M059J (cell line): ENCODE measurements at regions not wholly inside any gene's neighbourhood (a gene's known extent, or its start where the extent isn't known, plus 50 kb on each side); places are given as distances from the start of the nearest gene placed in this dataset.

Experiments
- DNase-seq: peaks from one replicate; pipeline ENCODE4 v3.0.0-alpha.2; 2012; ENCODE audit warnings: low read depth

- DNase-seq, result no peak
Observed at GRCh38 chr15:35596285-35596684, 50.3 kb upstream of the DPH6 start.

GRCh38 chr15:35602836-35603235 is 56.9 kb upstream of the DPH6 start:
- no peak for DNase-seq

GRCh38 chr15:35603301-35603700 is 57.3 kb upstream of the DPH6 start:
- DNase-seq, result peak; percentile 73

GRCh38 chr15:35603856-35604255 is 57.9 kb upstream of the DPH6 start:
- DNase-seq, result no peak

GRCh38 chr15:35605764-35606449 is 59.9 kb upstream of the DPH6 start:
- DNase-seq, result no peak

- no peak for DNase-seq
Observed at GRCh38 chr15:35606450-35606779, 60.5 kb upstream of the DPH6 start.

GRCh38 chr15:35616498-35617271 is 70.7 kb upstream of the DPH6 start:
- DNase-seq, result no peak

- DNase-seq, result peak; percentile 16
Observed at GRCh38 chr15:35618260-35619188, 72.6 kb upstream of the DPH6 start.

- no peak for DNase-seq
Observed at GRCh38 chr15:35622641-35623340, 76.8 kb upstream of the DPH6 start.

- DNase-seq, result peak; percentile 57
Observed at GRCh38 chr15:35624881-35625280, 78.9 kb upstream of the DPH6 start.

GRCh38 chr15:35626571-35627318 is 80.8 kb upstream of the DPH6 start:
- DNase-seq, result no peak

- DNase-seq, result no peak
Observed at GRCh38 chr15:35627696-35628095, 81.7 kb upstream of the DPH6 start.

GRCh38 chr15:35629766-35630165 is 83.8 kb upstream of the DPH6 start:
- no peak for DNase-seq

GRCh38 chr15:35630532-35630931 is 84.6 kb upstream of the DPH6 start:
- no peak for DNase-seq

GRCh38 chr15:35630985-35631384 is 85.0 kb upstream of the DPH6 start:
- no peak for DNase-seq

- DNase-seq, result no peak
Observed at GRCh38 chr15:35633677-35634076, 87.7 kb upstream of the DPH6 start.

- no peak for DNase-seq
Observed at GRCh38 chr15:35646790-35647189, 100.8 kb upstream of the DPH6 start.

GRCh38 chr15:35647303-35647702 is 101.3 kb upstream of the DPH6 start:
- no peak for DNase-seq

GRCh38 chr15:35648941-35649340 is 103.0 kb upstream of the DPH6 start:
- DNase-seq, result no peak

- DNase-seq, result no peak
Observed at GRCh38 chr15:35649575-35649974, 103.6 kb upstream of the DPH6 start.

GRCh38 chr15:35654332-35654731 is 108.4 kb upstream of the DPH6 start:
- DNase-seq, result peak; percentile 42
